Uterus (tissue), 3 donors: ENCODE measurements at regions not wholly inside any gene's neighbourhood (a gene's known extent, or its start where the extent isn't known, plus 50 kb on each side); places are given as distances from the start of the nearest gene placed in this dataset.

Source experiments
- DNase-seq, 2 donors: peaks; one replicate each; pipeline ENCODE4 v3.0.0-alpha.2; 2019 to 2020
- H3K27ac ChIP-seq, 2 donors: fragments of 200-600 bp; sonication (generic); 1 replicate in 1 of 2; 2 replicates in 1 of 2; pipeline ENCODE4 v1.5.1; 2016 to 2018
- H3K27me3 ChIP-seq, 2 donors: fragments of 200-600 bp; sonication (generic); one replicate each; pipeline ENCODE4 v1.5.1; 2018 to 2019; ENCODE audit warnings: control low read depth in 1 of 2
- H3K36me3 ChIP-seq, 2 donors: fragments of 200-600 bp; sonication (generic); one replicate each; pipeline ENCODE4 v1.5.1; 2019; ENCODE audit warnings: control low read depth in 1 of 2
- H3K4me1 ChIP-seq, 2 donors: fragments of 200-600 bp; sonication (generic); one replicate each; pipeline ENCODE4 v1.5.1; 2018 to 2019; ENCODE audit warnings: control low read depth in 1 of 2
- H3K4me3 ChIP-seq, 2 donors: fragments of 200-600 bp; sonication (generic); 1 replicate in 1 of 2; 2 replicates in 1 of 2; pipeline ENCODE4 v1.5.1; 2018 to 2019; ENCODE audit warnings: mild to moderate bottlenecking in 1 of 2
- H3K9me3 ChIP-seq, 2 donors: fragments of 200-600 bp; sonication (generic); one replicate each; pipeline ENCODE4 v1.5.1; 2019; ENCODE audit warnings: control low read depth in 1 of 2
- POLR2A ChIP-seq, 2 donors: fragments of 450-650 bp; IDR thresholded peaks; one replicate each; pipeline ENCODE4 v1.6.1; 2016; ENCODE audit warnings: antibody characterized with exemption in 2 of 2, mild to moderate bottlenecking in 1 of 2, moderate library complexity in 1 of 2
- intact Hi-C: fragments of 100-400 bp; cut with DNase I; formaldehyde crosslinking; loops from one replicate; pipeline ENCODE4 v1.15.1; 2023; ENCODE audit warnings: low total_unique reads
- TF ChIP-seq, protein P1 (sequence below), 4 experiments: fragments of 200-600 bp in 2 of 4; fragments of 450-650 bp in 2 of 4; sonication (generic) in 2 of 4; IDR thresholded peaks; one replicate each; pipeline ENCODE4 v1.5.1; 2016 to 2019; ENCODE audit warnings: antibody characterized with exemption in 4 of 4, mild to moderate bottlenecking in 2 of 4, moderate library complexity in 1 of 4
- donor health status: DM: yes; HTN: yes; CAD: no.

DNA sequence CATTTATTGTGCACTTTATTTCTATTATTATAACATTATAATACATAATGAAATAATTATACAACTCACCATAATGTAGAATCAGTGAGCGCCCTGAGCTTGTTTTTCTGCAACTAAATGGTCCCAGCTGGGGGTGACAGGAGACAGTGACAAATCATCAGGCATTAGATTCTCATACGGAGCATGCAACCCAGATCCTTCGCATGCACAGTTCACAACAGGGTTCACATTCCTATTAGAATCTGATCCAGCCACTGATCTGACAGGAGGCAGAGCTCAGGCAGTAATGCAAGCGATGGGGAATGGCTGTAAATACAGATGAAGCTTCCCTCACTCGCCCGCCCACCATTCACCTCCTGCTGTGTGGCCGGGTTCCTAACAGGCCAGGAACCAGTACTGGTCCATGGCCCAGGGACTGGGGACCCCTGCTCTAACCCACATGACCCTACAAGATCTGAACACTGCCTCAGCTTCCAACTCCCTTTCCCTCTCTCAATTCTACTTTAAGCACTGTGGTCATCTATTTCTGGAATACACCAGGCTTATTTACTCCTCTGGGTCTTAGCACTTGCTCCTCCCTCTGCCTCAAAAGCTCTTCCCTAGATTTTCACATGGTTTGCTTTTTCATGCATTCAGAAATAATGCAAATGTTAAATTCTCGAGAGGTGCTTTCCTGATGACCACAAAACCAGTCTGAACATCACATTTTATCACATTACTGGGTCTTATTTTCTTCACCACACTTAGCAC lies 166.8 kb upstream of the HCCS start:
- intact Hi-C loops, result no loop called here
- DNase-seq, result no peak

DNA sequence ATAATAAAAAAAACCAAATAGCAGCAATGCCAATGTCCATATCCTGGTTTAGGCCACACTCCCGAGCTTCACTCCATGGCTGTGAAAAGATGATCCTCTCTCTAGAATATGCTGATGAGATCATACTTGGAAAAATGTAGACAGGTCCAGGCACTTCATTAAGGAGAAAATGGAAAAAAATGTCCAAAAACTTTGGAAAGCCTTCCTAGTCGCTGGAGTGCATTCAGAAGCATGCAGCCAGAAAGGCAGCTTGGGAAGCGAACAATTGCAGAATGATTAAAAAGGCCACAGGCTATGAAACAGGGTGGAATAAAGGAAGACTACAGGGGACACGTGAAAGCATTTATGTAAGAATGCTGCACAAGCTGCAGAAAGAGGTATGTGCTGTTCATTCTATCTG lies 165.6 kb upstream of the HCCS start:
- no peak overlapping the region for H3K27ac ChIP-seq
- no peak for TF ChIP-seq POLR2A (IDR thresholded peaks at IDR 0.05)
- TF ChIP-seq, protein P1, sequence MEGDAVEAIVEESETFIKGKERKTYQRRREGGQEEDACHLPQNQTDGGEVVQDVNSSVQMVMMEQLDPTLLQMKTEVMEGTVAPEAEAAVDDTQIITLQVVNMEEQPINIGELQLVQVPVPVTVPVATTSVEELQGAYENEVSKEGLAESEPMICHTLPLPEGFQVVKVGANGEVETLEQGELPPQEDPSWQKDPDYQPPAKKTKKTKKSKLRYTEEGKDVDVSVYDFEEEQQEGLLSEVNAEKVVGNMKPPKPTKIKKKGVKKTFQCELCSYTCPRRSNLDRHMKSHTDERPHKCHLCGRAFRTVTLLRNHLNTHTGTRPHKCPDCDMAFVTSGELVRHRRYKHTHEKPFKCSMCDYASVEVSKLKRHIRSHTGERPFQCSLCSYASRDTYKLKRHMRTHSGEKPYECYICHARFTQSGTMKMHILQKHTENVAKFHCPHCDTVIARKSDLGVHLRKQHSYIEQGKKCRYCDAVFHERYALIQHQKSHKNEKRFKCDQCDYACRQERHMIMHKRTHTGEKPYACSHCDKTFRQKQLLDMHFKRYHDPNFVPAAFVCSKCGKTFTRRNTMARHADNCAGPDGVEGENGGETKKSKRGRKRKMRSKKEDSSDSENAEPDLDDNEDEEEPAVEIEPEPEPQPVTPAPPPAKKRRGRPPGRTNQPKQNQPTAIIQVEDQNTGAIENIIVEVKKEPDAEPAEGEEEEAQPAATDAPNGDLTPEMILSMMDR (IDR thresholded peaks at IDR 0.05), result no peak
- H3K36me3 ChIP-seq, result no peaks in the 10 kb centered on the region
- H3K27me3 ChIP-seq, result no peaks in the 10 kb centered on the region
- no peak for DNase-seq
- H3K4me1 ChIP-seq, result no peaks in the 10 kb centered on the region
- H3K9me3 ChIP-seq, result no peaks in the 10 kb centered on the region
- intact Hi-C loops, result no loop called here
- H3K4me3 ChIP-seq, result no peak overlapping the region

More for the DNA sequence above, 166.8 kb upstream of the HCCS start:
- no peaks in the 10 kb centered on the region for H3K36me3 ChIP-seq
- H3K27me3 ChIP-seq, result no peaks in the 10 kb centered on the region
- H3K4me1 ChIP-seq, result no peaks in the 10 kb centered on the region
- no peak overlapping the region for H3K4me3 ChIP-seq
- TF ChIP-seq, protein P1 (IDR thresholded peaks at IDR 0.05), result no peak
- TF ChIP-seq POLR2A (IDR thresholded peaks at IDR 0.05), result no peak
- H3K9me3 ChIP-seq, result no peaks in the 10 kb centered on the region
- H3K27ac ChIP-seq, result no peak overlapping the region

DNA sequence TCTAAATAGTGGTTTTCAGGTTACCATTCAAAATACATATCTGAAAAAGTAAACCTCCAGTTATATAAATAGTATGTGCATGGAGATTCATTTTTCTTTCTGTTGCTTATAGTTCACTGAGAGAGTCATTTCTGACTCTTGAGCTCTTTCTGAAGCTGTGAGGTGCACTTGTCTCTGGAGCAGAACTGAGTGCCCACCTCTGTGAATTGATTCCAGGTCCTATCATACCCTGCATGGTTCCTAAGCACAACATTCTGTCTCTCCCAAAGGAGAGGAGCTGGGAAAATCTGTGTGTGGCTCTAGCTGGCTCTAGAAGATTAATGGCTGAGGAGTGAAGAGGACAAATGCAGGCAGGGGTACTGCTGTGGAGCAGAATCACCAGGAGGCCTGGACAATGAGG lies 161.6 kb upstream of the HCCS start:
- TF ChIP-seq, protein P1 (IDR thresholded peaks at IDR 0.05), result no peak
- TF ChIP-seq POLR2A (IDR thresholded peaks at IDR 0.05), result no peak
- H3K9me3 ChIP-seq, result no peaks in the 10 kb centered on the region
- intact Hi-C loops, result no loop called here
- no peaks in the 10 kb centered on the region for H3K27me3 ChIP-seq
- H3K36me3 ChIP-seq, result no peaks in the 10 kb centered on the region
- DNase-seq, result no peak
- H3K27ac ChIP-seq, result no peak overlapping the region
- H3K4me3 ChIP-seq, result no peak overlapping the region
- no peaks in the 10 kb centered on the region for H3K4me1 ChIP-seq

DNA sequence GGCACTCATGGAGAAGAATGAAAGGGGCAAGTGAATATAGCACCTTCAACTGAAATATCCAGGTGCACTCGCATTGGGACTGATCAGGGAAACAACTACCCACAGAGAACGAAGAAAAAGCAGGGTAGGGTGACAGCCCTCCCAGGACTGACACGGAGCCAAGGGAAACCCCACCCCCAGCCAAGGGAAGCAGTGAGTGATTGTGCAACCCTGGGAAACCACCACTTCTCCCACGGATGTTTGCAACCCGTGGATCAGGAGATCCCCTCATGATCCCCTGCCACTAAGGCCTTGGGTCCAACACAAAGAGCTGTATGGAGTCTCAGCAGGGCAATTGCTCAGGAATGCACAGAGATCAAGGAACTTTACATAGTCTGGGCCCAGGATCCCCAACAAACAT lies 158.5 kb upstream of the HCCS start:
- no peak overlapping the region for H3K4me3 ChIP-seq
- no peaks in the 10 kb centered on the region for H3K36me3 ChIP-seq
- DNase-seq, result peak in 1 of 2 donors; percentile 20
- TF ChIP-seq POLR2A (IDR thresholded peaks at IDR 0.05), result no peak
- TF ChIP-seq, protein P1 (IDR thresholded peaks at IDR 0.05), result no peak
- no peak overlapping the region for H3K27ac ChIP-seq
- intact Hi-C loops, result no loop called here
- no peaks in the 10 kb centered on the region for H3K4me1 ChIP-seq
- H3K9me3 ChIP-seq, result peaks cover 0 to 5% of the 10 kb centered on the region in 2 donors
- no peaks in the 10 kb centered on the region for H3K27me3 ChIP-seq

DNA sequence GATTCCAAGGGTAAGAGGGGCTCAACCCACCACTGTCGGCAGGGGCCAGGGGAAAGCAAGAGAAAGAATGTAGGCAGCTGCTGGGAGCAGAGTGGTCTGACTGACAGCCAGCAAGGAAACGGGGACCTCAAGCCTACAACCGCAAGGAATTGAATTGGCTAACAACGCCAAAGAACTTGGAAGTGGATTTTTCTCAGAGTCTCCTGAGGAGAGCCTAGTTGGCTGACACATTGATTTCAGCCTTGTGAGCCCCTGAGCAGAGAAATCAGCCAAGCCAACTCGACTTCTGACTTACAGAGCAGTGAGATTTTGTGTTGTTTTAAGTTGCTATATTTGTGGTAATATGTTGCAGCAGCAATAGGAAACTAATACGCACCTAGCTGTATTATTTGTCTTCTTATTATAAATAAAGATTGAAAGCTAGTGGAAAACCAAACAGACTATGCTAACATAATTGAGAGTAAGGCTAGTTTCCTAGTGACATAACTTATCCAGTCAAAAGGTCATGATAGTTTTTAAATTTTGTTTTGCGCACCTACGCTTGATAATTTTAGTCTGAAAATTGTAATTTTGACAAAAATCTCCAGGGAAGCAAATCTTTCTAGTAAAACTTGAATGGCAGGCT lies 145.8 kb upstream of the HCCS start:
- Histone ChIP-seq H3K4me1 (no peaks in the 10 kb centered on the region), H3K27me3 (no peaks in the 10 kb centered on the region), H3K27ac (no peak overlapping the region), H3K9me3 (no peaks in the 10 kb centered on the region), H3K4me3 (no peak overlapping the region), H3K36me3 (no peaks in the 10 kb centered on the region)
- intact Hi-C loops, result no loop called here
- TF ChIP-seq POLR2A (IDR thresholded peaks at IDR 0.05), result no peak
- TF ChIP-seq, protein P1 (IDR thresholded peaks at IDR 0.05), result no peak
- no peak for DNase-seq
